Stimulated activated CD4-positive, alpha-beta T cell treated with anti-CD3 and anti-CD28 coated beads, Interleukin-15, amount 100 ng/mL, for 48 hours (primary cell): ENCODE measurements at regions not wholly inside any gene's neighbourhood (a gene's known extent, or its start where the extent isn't known, plus 50 kb on each side); places are given as distances from the start of the nearest gene placed in this dataset.

Experiments used
- DNase-seq, 2 donors: peaks; one replicate each; pipeline ENCODE4 v3.0.0-alpha.2; 2020; ENCODE audit warnings: low read depth in 2 of 2

- DNase-seq, result no peak
These were observed 89.1 kb upstream of the ERRFI1 start for GRCh38 chr1:8115031-8115768.

- DNase-seq, result no peak
These were observed 87.4 kb upstream of the ERRFI1 start for GRCh38 chr1:8113262-8114220.

GRCh38 chr1:8112611-8113261, 86.6 kb upstream of the ERRFI1 start:
- no peak for DNase-seq

DNA sequence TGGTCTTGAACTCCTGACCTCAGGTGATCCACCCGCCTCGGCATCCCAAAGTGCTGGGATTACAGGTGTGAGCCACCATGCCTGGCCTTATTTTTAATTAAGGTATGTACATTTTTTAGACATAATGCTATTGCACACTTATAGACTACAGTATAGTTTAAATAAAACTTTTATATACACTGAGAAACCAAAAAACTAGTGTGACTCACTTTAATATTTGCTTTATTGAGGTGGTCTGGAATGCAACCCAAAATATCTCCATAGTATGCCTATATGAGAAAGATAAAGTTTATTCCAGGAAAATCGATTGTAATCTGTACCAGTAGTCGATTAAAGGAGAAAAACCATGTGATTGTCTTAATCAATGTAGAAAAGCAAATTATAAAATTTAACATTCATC, 85.5 kb upstream of the ERRFI1 start:
- no peak for DNase-seq

DNA sequence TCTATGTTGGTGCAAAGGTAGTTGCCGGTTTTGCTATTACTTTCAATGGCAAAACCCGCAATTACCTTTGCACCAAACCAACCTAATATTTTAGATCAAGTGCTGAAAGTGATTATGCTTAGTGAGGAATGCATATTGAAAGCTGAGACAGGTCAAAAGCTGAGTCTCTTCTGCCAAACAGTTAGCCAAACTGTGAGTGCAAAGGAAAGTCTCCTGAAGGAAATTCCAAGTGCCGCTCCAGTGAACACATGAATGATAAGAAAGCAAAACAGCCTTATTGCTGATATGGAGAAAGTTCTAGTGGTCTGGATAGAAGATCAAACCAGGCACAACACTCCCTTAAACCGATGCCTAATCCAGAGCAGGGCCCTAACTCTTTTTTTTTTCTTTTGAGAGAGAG, 83.1 kb upstream of the ERRFI1 start:
- no peak for DNase-seq

- no peak for DNase-seq
These were observed 81.8 kb upstream of the ERRFI1 start for GRCh38 chr1:8107897-8108296.

GRCh38 chr1:8104278-8105236, 78.4 kb upstream of the ERRFI1 start:
- no peak for DNase-seq

DNA sequence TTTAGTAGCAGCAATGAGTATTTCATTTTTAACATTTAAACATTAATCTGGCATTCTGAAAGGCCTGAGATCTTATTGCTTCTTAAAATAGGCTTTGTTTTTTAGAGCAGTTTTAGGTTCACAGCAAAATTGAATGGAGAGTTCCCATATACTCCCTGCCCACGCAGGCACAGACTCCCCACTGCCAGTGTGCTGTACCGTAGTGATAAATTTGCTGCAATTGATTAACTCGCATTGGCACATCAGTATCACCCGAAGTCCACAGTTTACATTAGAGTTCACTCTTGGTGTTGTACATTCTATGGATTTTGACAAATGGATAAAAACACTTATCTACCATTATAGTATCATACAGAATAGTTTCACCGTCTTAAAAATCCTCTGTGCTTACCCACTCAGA, 71.8 kb upstream of the ERRFI1 start:
- DNase-seq, result no peak

DNA sequence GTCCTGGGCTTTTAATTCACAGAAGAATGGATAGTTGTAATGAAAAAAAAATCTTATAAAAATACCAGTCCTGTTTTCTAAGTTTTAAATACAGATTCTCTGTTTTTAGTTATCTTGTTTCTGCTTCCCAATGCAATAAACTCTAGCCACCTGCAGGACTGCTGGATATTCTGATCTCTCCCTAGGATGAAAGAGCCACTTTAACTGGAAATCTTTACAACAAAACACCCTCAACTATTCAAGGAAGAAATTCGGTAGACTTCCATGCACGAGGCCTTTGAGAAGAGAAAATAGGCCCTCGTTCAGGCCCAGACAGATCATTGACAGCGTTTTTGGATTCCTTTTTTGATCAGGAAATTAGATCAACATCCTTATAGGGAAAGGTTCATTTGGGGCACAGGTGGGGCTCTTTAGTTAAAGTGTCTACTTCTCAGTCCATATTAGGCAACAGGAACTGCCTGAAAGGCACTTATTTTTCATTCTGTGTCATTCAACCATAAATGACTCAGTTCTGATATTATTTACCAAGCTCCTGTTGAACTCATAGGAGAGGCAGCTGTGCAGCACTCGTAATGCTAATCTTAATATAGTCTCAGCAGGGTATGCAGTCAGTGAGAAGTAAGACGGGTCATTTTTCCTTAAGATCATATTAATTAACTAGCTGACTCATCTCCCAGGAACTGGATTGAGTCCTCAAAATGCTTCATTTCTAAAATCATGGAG, 71.1 kb upstream of the ERRFI1 start:
- DNase-seq, result no peak

- DNase-seq, result no peak
These were observed 70.2 kb upstream of the ERRFI1 start for GRCh38 chr1:8096105-8097011.

DNA sequence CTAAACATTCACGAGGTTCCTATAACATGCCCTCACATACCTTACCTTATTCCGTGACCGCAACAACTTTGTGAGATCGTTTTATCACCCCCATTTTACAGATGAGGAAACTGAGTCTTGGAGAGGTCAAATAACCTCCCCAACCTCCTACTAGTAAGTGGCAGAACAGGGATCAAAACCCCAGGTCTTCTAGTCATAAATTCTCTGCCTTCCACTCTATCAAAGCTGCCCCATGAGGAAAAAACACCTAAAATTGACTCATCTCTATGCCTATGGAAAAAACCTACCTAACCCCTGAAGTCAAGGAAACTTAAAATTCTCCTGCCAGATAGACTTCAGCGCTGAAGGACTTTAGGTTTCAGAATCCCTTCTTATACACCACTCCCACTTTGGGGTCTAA, 69.5 kb upstream of the ERRFI1 start:
- no peak for DNase-seq

DNA sequence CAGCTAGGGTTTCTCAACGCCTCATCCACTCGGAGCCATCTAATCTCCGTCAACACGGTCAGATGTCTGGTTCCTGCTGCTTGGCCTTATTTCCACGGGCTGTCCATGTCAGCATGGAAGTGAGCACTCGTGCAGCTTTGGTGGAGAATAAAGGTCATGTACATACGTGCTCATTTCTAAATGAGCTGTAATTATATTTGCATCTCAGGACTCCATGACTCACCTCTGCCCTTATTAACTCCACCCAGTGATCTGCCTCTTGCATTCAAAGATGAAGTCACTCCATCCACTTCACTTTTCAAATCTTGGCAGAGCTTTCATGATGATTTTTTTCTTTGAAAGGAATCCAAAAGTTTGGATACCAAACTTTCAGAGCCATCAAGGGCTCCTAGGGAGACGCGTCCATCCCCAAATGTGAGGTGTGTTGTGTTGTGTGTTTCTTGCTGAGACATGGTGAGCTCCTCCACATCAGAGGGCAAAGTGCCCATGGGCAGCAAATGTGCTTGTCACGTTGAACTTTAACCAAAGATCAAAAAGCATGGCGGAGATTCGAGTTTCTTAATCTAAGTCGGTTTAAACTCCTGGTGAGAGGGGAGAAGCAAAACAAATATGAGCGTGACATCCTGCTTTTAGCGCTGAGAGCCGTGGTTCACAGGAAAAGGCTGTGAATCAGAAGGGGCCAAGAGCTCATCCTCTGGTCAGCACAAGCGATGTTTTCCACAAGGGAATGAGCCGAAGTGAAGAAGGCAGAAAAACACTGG, 68.6 kb upstream of the ERRFI1 start:
- no peak for DNase-seq

DNA sequence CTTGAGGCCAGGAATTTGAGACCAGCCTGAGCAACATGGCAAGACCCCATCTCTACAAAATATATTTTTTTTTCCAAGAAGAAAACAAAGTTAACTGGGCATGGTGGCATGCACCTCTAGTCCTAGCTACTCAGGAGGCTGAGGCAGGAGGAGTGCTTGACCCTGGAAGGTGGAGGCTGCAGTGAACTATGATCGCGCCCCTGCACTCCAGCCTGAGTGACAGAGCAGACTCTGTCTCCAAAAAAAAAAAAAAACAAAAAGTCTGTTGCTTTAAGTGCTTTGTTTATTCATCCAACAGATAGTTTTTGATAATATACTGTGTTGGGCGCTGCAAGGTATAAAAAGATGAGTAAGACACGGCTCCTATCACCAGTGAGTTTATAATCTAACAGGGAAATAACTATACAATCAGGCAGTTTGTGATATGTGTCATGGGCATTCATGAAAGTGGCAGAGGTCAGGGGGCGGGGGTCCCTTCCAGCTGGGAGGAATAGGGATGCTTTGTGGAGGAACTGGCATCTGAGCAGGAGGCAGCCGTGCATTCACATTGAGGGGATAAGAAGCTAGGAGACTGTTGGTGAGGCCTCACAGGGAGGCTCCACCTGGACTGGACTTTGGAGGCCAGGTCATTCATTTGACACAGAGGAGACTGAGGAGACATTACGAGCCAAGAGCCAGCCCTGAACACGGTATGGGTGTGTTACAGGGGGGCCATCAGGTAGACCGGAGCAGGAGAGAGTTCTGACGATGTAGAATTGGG, 67.3 kb upstream of the ERRFI1 start:
- DNase-seq, result no peak

GRCh38 chr1:8092657-8093056, 66.5 kb upstream of the ERRFI1 start:
- no peak for DNase-seq

- no peak for DNase-seq
These were observed 65.6 kb upstream of the ERRFI1 start for GRCh38 chr1:8091691-8092090.

DNA sequence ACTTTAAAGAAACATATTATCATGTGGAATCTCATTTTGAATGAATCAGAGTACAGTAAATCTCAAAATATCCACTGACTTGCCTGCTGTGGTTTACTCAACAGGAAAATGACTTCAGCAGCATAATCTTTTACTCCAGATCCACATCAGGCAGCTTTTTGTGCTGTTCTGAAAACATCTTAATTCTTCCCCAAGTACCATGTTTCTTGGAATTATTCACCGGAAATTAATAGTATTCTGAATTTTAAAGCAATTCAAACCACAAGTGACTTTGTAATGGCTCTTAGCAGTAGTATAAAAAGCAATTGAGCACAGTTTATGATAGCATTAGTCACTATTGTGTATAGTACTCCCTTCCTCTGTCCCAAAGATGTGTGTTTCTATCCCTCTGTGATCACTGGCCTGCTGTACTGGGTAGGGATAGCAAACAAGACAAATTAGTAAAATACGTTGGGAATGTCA, 64.2 kb upstream of the ERRFI1 start:
- DNase-seq, result no peak

GRCh38 chr1:8089535-8090228, 63.6 kb upstream of the ERRFI1 start:
- DNase-seq, result no peak
